Activated naive CD4-positive, alpha-beta T cell treated with anti-CD3 and anti-CD28 coated beads, Interleukin-2, amount 50 U/mL, for 72 hours (primary cell): ENCODE measurements at regions not wholly inside any gene's neighbourhood (a gene's known extent, or its start where the extent isn't known, plus 50 kb on each side); places are given as distances from the start of the nearest gene placed in this dataset.

Source experiments
- ATAC-seq, 2 donors: fragments of 150-1000 bp; cut with Tn5 transposase; 2 replicates each; pipeline ENCODE4 v1.10.0; 2021; ENCODE audit warnings: mild to moderate bottlenecking in 2 of 2, moderate library complexity in 2 of 2
- DNase-seq, 2 donors: peaks; one replicate each; pipeline ENCODE4 v3.0.0; 2021 to 2022; ENCODE audit warnings: low spot score in 2 of 2
- H3K27ac Mint-ChIP-seq, 2 donors: one replicate each; pipeline ENCODE4 v1.8.0; 2022; ENCODE audit warnings: mild to moderate bottlenecking in 2 of 2, mixed read lengths in 2 of 2
- H3K36me3 Mint-ChIP-seq, 2 donors: one replicate each; pipeline ENCODE4 v1.8.0; 2022; ENCODE audit warnings: mixed read lengths in 2 of 2
- H3K9me3 Mint-ChIP-seq, 2 donors: one replicate each; pipeline ENCODE4 v1.8.0; 2022; ENCODE audit warnings: mixed read lengths in 2 of 2

- no peaks in the 10 kb centered on the region for H3K9me3 Mint-ChIP-seq
These were observed 392.0 kb downstream of the SPRY1 start for GRCh38 chr4:123788577-123788976.

DNA sequence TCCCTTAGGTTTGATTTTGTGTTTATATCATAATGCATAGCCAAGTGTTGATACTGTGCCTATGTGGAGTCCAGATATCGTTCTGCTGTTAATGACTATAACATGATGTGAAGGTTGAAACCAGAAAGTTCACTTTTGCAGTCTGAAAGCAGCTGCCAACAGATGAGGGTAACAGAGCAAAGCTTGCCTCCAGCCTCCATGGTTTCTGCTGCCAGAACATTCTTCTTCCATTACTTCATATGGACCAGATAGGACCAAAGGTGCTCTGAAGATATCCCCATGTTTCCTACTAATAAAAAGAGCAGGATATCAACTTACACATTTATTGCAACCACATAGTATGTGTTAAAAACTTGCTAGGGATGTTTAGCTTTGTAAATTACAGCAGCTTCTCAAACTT, 394.1 kb downstream of the SPRY1 start:
- no peak overlapping the region for H3K27ac Mint-ChIP-seq
- no peak for DNase-seq
- ATAC-seq = no peak
- H3K9me3 Mint-ChIP-seq = peaks cover 0 to 4% of the 10 kb centered on the region in 2 donors
- no peaks in the 10 kb centered on the region for H3K36me3 Mint-ChIP-seq

More at GRCh38 chr4:123788577-123788976, 392.0 kb downstream of the SPRY1 start:
- no peaks in the 10 kb centered on the region for H3K36me3 Mint-ChIP-seq
- H3K27ac Mint-ChIP-seq = no peak overlapping the region
- no peak for DNase-seq
- ATAC-seq = no peak

GRCh38 chr4:123802082-123802645, 405.6 kb downstream of the SPRY1 start:
- Mint-ChIP-seq H3K36me3 (peaks cover 0 to 7% of the 10 kb centered on the region in 2 donors), H3K9me3 (peaks cover 12 to 13% of the 10 kb centered on the region in 2 donors), H3K27ac (no peak overlapping the region)
- ATAC-seq = no peak
- no peak for DNase-seq

GRCh38 chr4:123802933-123803332, 406.3 kb downstream of the SPRY1 start:
- Mint-ChIP-seq H3K9me3 (peaks cover 7 to 12% of the 10 kb centered on the region in 2 donors), H3K27ac (peak overlapping the region in 1 of 2 donors; percentile 32), H3K36me3 (no peaks in the 10 kb centered on the region)
- ATAC-seq = no peak
- DNase-seq = no peak

- DNase-seq (no peak), ATAC-seq (no peak)
- Mint-ChIP-seq H3K36me3 (no peaks in the 10 kb centered on the region), H3K9me3 (peaks cover 0 to 2% of the 10 kb centered on the region in 2 donors), H3K27ac (no peak overlapping the region)
These were observed 407.7 kb downstream of the SPRY1 start for GRCh38 chr4:123804196-123804721.

DNA sequence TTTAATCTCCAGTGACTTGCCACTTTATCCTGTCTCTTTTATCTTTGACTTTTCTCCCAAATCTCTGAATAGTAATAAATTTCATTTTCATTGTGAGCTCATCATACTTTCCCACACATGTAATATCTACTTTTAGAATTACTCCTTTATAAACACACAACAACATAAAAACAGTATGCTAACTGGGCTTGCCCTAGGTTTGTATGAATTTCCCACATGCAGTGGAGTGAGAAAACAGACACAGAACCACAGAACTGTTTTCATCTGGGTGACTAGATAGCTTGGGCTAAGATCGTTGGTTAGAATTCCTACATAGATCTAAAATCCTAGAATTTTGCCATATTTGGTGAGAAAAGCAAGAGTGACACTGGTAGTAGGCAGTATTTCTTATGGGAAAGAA, 409.5 kb downstream of the SPRY1 start:
- Mint-ChIP-seq H3K36me3 (no peaks in the 10 kb centered on the region), H3K9me3 (no peaks in the 10 kb centered on the region), H3K27ac (peak overlapping the region in 1 of 2 donors; percentile 32)
- DNase-seq (no peak), ATAC-seq (no peak)

DNA sequence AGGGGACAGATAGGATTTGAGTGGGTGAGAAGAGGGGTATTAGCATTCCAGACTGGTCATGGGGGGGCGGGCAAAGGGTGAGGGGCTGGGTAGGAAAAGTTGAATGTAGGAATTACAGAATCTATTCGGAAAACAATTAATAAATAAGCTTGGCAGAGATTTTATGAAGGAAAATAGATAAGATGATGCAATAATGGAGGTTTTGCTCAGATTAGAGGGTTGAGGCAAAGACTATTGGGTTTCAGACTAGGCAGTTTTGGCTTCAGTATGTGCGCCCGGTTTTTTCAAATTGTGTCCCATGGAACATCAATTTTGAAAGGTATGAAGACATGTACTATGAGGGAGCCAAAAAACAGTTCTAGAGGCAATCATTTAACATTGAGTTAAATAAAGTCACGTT, 410.6 kb downstream of the SPRY1 start:
- DNase-seq (no peak), ATAC-seq (no peak)
- H3K36me3 Mint-ChIP-seq = no peaks in the 10 kb centered on the region
- H3K27ac Mint-ChIP-seq = no peak overlapping the region
- H3K9me3 Mint-ChIP-seq = no peaks in the 10 kb centered on the region

DNA sequence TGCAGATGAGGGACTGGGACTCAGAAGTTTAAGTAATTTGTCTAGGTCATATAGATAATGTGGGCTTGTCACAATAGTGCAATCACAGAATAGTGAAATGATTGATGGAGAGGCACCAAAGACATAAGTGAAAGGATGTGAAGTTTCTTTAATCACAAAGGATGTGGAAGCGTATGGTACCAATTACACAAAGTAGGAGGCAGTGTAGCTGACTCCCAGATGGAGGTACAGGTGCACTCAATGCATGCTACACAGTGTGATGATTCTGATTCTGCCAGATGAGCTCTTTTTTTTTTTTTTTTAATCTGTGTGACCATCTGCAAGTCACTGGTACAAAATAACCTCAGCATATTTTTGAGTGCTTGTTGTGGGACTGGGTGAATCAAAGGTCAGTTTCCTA, 411.3 kb downstream of the SPRY1 start:
- ATAC-seq (no peak), DNase-seq (no peak)
- Mint-ChIP-seq H3K9me3 (no peaks in the 10 kb centered on the region), H3K27ac (no peak overlapping the region), H3K36me3 (no peaks in the 10 kb centered on the region)

DNA sequence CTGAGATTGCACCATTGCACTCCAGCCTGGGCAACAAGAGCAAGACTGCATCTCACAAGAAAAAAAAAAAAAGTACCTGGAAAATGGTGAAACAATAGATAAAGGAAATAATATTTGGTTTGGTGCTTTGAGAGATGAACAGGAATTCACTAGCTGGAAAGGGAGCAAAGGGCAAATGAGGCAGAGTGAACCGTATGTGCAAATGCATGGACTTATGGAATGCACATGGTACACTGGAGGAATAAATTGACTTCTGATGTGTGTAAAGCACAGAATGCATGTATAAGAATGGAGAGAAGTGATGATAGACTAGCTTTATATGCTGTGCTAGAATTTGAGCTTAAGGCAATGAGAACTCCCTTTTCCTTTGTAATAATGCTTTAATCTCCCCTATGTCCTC, 413.3 kb downstream of the SPRY1 start:
- Mint-ChIP-seq H3K36me3 (no peaks in the 10 kb centered on the region), H3K9me3 (no peaks in the 10 kb centered on the region), H3K27ac (no peak overlapping the region)
- DNase-seq (no peak), ATAC-seq (no peak)

- DNase-seq (no peak), ATAC-seq (no peak)
- H3K9me3 Mint-ChIP-seq = no peaks in the 10 kb centered on the region
- H3K27ac Mint-ChIP-seq = no peak overlapping the region
- no peaks in the 10 kb centered on the region for H3K36me3 Mint-ChIP-seq
These were observed 415.4 kb downstream of the SPRY1 start for GRCh38 chr4:123812066-123812390.

- no peak overlapping the region for H3K27ac Mint-ChIP-seq
- DNase-seq = no peak
- no peaks in the 10 kb centered on the region for H3K36me3 Mint-ChIP-seq
- H3K9me3 Mint-ChIP-seq = no peaks in the 10 kb centered on the region
- ATAC-seq = no peak
These were observed 417.3 kb downstream of the SPRY1 start for GRCh38 chr4:123813901-123814300.

GRCh38 chr4:123816462-123816861, 419.9 kb downstream of the SPRY1 start:
- ATAC-seq = no peak
- H3K9me3 Mint-ChIP-seq = peaks cover 0 to 5% of the 10 kb centered on the region in 2 donors
- DNase-seq = no peak
- H3K27ac Mint-ChIP-seq = no peak overlapping the region
- H3K36me3 Mint-ChIP-seq = peaks cover 0 to 4% of the 10 kb centered on the region in 2 donors

DNA sequence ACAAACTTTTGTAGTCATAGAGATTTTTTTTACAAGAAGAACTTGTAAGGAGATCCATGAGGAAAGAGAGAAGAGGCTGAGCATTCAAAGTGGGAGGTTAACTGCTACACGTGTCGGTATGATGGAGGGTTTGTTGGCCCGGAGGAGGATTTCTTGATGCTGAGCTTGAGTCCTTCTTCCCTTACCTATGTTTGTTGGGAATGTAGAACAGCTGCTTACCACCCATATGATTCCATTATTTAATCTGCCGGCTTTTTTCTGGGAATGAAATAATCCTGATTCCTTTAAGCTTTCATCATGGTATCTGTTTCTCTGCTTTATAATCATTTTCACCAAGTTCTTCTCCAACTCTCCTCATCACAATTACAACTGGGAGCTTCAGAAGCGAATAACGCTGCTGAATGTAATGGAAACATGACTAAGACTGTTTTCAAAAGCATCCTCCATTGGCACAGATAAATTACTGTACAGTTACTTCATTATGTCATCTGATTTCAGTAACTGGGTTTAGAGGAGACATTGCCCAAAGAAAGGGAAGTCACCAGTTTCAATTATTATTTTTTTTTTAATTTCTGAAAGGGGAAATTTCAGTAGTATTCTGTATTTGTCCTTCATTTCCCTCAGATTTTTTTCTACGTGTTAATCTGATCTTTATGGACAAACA, 420.6 kb downstream of the SPRY1 start:
- Mint-ChIP-seq H3K36me3 (peaks cover 0 to 4% of the 10 kb centered on the region in 2 donors), H3K9me3 (peaks cover 0 to 5% of the 10 kb centered on the region in 2 donors), H3K27ac (no peak overlapping the region)
- ATAC-seq = no peak
- DNase-seq = no peak

DNA sequence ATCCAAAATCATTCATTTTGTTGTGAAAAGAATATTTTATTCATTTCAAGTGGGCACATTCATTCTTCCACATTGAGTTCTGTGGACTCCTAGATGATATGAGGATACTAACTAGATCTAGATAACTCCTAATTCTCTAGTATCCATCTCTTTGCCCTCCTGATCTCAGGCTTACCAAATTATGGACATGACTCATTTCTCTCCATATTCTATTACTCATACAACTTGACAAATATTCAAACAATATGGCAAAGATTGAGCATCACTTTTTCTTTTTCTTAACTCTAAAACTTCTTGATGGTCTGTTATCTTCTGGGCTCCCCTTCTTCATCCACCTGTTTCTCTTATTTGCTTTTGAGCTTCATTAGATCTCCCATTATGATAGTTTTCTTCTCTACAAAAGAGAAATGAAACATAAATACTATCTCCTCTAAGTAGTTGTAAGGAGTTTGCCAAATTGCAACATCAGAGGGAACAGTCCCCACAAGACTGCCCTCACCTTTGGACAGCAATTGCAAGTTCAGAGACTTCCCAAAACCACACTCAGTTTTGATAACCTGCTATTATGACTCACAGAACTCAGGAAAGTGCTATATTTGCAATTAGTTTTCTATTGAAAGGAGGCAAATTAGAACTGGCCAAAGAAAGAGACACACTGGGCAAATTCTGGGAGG, 422.9 kb downstream of the SPRY1 start:
- no peak overlapping the region for H3K27ac Mint-ChIP-seq
- H3K36me3 Mint-ChIP-seq = peaks cover 0 to 4% of the 10 kb centered on the region in 2 donors
- DNase-seq (no peak), ATAC-seq (no peak)
- H3K9me3 Mint-ChIP-seq = peaks cover 0 to 5% of the 10 kb centered on the region in 2 donors

- ATAC-seq = no peak
- no peak overlapping the region for H3K27ac Mint-ChIP-seq
- H3K36me3 Mint-ChIP-seq = peaks cover 0 to 4% of the 10 kb centered on the region in 2 donors
- peaks cover 0 to 5% of the 10 kb centered on the region in 2 donors for H3K9me3 Mint-ChIP-seq
- DNase-seq = no peak
These were observed 425.3 kb downstream of the SPRY1 start for GRCh38 chr4:123821861-123822260.

DNA sequence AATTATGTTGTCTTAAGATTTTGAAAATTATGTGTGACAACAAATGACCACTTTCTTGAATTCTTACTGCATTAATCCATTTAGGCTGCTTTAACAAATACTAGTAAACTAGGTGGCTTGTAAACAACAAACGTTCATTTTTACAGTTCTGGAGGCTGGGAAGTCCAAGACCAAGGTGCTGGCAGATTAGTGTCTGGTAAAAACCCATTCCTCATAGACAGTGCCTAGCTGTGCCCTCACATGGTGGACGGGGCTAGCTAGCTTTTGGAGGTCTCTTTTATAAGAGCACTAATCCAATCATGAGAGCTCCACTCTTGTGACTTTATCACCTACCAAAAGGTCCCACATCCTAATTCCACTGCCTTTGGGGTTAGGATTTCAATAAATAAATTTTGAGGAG, 425.8 kb downstream of the SPRY1 start:
- Mint-ChIP-seq H3K27ac (no peak overlapping the region), H3K36me3 (peaks cover 0 to 4% of the 10 kb centered on the region in 2 donors), H3K9me3 (peaks cover 0 to 5% of the 10 kb centered on the region in 2 donors)
- DNase-seq = no peak
- ATAC-seq = no peak

- DNase-seq = no peak
- H3K9me3 Mint-ChIP-seq = peaks cover 0 to 5% of the 10 kb centered on the region in 2 donors
- ATAC-seq = no peak
- H3K27ac Mint-ChIP-seq = no peak overlapping the region
- H3K36me3 Mint-ChIP-seq = peaks cover 0 to 4% of the 10 kb centered on the region in 2 donors
These were observed 426.6 kb downstream of the SPRY1 start for GRCh38 chr4:123823244-123823643.
